Epithelial cell of prostate (primary cell): ENCODE measurements at regions not wholly inside any gene's neighbourhood (a gene's known extent, or its start where the extent isn't known, plus 50 kb on each side); places are given as distances from the start of the nearest gene placed in this dataset.
"Not testable (repeated sequence)": the region's sequence is repeated elsewhere in the genome, so short reads cannot be mapped to it uniquely, and the experiment has no call there.

Experiments
- DNase-seq: peaks from one replicate; pipeline ENCODE4 v3.0.0-alpha.2; 2011; ENCODE audit warnings: low read depth, low spot score
- H3K27ac ChIP-seq: fragments of 450-650 bp; 2 replicates; pipeline ENCODE4 v1.5.1; 2017; ENCODE audit warnings: mild to moderate bottlenecking

DNA sequence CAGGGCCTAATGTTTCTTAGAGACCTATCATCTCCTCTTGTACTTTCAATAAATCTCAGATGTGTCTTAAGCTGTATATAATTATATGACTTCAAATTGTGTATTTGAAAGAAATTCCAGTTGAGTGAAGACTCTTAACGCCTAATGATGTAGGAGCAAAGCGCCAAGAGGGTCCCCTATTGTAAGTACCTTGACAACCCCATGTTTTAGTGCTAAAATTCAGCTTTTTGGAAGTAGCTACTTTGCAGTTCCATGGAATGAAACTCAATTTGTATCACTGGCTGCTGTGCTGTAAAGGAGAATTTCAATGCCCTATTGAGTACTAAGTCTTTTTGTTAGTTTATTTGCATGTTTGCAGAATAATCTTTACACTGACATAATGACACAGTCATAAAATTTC lies 1826.6 kb upstream of the AGA start:
- no peak for DNase-seq
- H3K27ac ChIP-seq, result no peak overlapping the region

DNA sequence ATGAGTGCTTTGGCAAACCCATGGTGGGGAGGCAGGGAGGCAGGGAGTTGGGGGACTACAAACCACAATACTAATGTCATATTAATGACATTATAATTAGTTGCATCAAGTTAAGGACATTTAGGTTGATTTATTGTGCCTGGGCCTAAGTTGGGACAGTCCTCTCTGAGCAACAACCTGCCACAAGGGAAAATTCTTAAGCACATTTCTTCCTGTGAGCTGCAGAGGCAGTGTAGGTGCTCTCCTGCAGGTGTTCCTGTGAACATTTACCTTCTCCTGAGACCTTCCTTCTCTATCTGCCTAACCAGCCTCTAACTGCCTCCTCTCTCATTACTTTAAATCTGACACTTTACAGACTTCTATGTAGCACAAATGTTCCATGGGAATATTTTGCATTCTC lies 1830.0 kb upstream of the AGA start:
- no peak overlapping the region for H3K27ac ChIP-seq
- no peak for DNase-seq

DNA sequence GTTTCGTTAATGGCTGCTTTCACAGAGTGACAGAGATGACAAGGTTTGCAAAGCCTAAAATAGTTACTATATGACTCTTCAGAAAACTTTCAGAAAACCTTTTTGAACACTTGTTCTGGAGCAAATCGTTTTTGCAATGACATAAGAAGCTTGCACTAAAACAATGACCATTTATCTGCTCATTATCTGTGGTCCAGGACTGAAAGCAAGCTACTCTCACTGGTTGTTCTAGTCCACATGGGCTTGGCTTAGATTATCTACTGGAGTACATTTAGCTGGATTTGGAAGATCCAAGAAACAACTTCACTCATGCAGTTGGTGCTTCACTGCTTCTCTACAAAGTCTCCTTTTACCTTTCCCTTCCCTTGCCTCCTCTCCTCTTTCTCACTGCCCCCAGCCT lies 1836.4 kb upstream of the AGA start:
- no peak for DNase-seq
- no peak overlapping the region for H3K27ac ChIP-seq

DNA sequence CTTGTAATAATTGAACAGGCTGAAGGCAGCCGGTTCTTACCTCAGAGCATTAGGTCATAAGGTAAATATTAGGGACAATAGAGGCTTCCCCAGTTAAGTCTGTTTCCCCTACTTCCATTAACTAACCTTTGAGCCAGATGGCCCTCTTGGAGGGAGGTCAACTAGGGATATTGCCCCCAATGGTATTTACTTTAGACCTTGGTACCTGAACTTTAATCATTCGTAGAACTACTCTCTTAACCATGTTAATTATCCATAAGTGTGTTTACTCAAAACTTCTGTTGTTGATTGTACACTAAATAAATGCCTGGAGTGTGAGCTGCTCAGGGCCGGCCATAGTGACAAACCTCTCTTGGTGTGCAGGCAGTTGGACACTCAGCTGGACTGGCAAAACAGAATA lies 1843.5 kb upstream of the AGA start:
- no peak for DNase-seq

DNA sequence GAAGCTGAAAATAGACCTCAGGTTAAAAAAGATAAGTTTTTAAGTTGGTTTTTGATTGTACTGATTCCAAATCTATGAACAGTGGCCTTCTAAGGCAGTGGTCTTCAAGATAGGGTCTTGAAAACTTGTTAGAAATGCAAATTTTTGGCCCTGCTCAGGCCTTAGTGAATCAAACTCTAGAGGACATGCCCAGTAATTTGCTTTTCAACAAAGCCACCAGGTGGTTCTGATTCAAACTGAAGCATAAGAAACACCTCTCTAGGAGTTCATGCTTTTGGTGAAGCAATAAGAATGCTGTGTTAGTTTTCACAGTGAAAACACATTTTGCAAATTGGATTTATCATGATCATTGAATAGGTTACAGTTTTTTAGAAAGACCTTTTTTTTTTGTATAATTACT lies 1849.4 kb upstream of the AGA start:
- H3K27ac ChIP-seq, result no peak overlapping the region
- no peak for DNase-seq

More for the DNA sequence above, 1843.5 kb upstream of the AGA start:
- H3K27ac ChIP-seq, result no peak overlapping the region

DNA sequence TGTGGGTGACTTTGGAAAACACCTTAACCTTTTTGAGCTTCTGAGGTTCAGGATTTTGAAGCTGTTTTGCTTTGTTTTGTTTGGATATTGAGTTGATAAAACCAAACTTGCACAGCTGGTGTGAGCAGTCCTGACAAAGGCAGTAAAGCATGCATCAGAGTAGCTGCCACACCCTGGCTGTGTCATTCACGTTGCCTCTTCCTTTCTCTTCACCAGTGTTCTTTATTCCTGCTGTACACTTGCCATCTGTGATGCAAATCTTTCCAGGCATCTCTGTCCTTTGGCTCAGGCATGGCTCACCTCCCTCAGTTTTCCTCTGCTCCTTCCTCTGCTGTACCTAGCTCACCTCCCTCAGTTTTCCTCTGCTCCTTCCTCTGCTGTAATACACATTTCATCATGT lies 1850.2 kb upstream of the AGA start:
- H3K27ac ChIP-seq, result no peak overlapping the region
- peak; percentile 8 for DNase-seq

DNA sequence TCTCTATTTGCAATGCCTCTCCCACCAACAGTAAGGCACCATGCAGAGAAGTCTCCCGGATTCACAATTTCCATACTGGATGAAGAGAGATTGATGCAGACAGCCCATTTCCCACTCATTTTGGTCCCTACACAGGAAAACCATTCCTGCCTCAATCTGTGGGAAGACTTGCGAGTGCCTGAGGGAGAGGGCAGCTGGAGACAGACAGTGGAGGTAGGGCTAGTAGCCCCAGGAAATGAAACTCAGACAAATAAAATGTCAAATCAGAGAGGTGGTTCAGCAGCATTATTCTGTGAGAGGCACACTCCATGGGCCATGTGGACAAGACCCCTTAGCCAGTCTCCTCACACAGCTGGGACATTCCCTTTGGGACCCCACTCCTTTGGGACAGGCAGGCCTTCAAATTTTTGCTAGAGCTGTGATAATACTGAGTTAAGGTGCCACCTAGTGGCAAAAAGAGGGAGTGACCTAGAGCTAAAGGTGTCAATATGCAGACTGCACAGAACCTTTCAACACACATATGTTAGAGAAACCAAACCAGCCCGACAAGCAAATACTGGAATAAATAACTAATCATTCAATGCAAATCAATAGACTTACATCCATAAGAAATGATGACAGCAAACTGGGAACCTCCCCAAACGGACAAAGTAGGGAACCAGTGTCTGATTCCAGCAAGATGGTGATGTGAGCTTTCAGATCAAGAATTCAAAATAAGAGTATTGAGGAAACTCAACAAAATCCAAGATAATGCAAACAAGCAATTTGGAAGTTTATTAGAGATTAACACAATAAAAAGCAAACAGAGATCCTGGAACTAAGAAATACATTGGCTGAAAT lies 1865.3 kb upstream of the AGA start:
- DNase-seq, result no peak
- H3K27ac ChIP-seq, result no peak overlapping the region

DNA sequence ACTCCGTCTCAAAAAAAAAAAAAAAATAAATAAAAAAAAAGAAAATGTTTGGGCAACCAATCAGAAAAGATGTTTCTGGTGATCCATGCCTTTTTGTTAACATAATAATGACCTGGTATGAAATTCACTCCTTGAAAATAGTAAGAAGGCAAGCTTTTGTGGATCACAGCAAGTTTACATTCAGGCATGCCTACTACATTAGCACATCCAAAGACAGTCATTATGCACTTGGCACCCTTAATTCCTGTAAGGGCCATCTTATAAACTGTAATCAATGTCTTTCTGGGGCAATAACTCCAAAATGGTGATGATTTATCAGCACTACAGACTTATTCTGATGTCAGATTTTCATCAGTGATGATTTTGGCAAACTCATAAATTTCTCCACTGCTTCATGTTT lies 1871.6 kb upstream of the AGA start:
- DNase-seq, result no peak
- no peak overlapping the region for H3K27ac ChIP-seq

DNA sequence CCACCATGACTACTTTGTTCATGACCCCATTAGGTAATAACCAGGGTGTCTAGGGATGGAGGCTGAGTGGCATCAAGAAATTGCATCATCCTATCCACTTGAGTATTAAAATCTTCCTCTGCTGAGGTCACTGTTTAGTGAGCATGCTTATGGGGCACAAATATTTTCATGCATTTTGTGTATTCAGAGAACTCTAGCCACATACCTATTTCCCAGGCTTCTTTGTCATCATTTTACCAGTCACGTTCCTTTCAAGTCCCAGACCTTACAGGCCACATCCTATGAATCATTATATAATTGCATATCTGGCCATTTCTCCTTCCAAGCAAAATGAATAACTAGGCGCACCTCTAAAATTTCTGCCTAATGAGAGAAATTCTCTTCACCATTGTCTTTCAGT lies 1882.9 kb upstream of the AGA start:
- DNase-seq, result no peak
- H3K27ac ChIP-seq, result no peak overlapping the region

DNA sequence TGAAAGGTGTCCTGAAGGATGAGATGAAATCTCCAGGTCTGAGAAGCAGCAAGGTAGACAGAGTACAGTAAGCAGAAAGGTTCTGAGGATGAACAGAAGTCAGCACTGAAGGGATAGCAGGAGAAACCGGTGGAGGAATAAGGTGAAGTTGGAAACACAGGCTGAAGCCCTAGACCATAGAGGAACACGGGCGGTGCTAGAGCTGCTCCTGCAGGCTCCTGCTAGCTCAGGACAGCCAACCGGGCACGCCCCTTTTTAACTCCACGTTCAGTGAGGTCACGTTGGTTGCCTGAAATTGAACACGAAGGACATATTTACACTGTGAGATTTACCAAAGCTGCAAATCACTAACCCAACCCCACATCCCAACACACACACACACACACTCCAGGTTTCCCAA lies 1886.4 kb upstream of the AGA start:
- no peak overlapping the region for H3K27ac ChIP-seq
- no peak for DNase-seq

DNA sequence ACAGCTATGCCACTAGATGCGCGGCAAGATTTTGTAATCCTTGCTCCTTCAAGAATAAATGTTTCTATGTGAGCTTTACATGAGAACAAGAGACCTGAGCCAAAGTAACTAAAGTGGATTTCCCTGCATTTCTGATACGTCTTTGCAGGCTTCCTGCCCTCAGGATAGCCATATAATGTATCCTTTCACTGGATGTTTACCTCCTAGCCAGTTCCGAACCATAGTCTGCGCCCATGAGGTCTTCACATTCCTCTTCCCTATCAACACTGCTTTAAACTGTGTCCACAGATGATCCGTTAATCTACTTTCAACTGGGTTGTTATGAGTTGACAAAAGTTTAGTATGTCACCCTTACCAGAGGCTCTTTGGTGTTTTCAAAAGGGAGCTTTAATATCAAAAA lies 1889.1 kb upstream of the AGA start:
- H3K27ac ChIP-seq, result no peak overlapping the region
- no peak for DNase-seq

DNA sequence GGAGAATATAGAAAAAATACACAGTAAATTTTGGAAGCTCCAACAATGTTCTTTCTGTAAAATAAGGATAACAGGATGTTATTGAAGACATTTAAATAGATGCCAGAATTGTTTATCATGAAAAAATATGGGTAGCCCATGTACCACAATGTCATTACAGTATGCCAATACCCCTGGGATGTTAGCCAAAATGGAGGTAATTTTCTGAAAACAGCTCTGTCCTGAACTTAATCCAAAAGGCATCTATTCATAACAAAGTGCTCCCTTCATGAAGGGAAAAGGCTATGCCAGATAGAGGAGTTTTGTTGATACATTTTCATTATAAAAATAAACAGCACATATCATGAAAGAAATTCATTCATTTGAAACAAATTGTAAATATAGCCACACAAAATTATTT lies 1902.6 kb upstream of the AGA start:
- DNase-seq, result no peak
- H3K27ac ChIP-seq, result no peak overlapping the region

DNA sequence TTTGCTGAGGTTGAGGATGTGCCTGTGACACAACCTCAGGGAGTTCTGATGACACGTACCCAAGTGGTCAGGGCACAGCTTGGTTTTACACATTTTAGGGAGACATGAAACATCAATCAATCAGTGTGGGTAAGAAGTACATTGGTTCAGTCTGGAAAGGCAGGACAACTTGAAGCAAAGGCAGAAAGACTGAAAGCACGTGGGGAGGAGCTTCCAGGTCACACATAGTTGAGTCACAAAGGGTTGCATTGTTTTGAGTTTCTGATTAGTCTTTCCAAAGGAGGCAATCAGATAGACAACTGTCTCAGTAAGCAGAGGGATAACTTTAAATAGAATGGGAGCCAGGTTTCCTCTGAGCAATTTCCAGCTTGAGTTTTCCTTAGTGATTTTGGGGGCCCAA lies 1910.0 kb upstream of the AGA start:
- no peak overlapping the region for H3K27ac ChIP-seq

DNA sequence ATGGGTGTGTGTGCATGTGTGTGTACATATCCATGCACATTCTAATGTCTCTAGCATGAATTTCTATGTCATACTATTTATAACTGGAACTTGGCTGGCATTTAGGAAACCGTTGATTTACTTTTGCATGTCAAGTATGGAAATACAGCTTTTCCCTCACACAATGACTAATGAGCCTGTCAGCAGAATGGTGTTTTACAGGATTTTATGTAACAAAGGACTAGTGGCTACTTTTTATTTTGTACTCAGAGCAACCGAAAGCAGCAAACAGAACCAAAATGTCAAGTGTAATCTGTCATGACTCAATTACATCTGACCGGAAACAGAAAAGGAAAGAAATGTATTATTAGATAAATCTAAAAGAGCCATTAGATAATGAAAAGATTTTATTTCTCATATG lies 1911.5 kb upstream of the AGA start:
- no peak for DNase-seq
- no peak overlapping the region for H3K27ac ChIP-seq

More for the DNA sequence above, 1910.0 kb upstream of the AGA start:
- no peak for DNase-seq

DNA sequence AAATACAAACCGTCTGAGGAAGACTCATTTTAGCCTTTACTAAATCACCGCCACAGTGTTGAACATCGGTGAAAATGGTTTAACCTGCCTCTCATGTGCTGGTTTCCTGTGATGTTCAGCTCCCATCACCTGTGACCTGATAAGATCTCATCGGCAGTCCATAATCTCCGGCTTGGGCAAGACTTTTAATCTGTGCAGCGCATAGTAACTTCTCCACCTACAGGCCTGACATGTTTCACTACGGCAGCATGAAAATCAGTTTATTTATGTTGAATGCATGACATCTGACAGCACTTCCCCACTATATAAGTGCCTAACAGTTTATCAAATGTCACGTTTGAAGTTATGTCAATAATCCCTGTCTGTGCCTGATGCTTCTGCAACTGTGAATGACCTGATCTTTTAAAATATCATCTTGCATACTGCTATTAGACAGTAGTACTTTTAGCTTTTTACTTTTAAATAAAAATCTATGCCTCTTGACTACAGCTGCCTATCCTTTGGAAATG lies 1919.8 kb upstream of the AGA start:
- no peak overlapping the region for H3K27ac ChIP-seq
- DNase-seq, result no peak

DNA sequence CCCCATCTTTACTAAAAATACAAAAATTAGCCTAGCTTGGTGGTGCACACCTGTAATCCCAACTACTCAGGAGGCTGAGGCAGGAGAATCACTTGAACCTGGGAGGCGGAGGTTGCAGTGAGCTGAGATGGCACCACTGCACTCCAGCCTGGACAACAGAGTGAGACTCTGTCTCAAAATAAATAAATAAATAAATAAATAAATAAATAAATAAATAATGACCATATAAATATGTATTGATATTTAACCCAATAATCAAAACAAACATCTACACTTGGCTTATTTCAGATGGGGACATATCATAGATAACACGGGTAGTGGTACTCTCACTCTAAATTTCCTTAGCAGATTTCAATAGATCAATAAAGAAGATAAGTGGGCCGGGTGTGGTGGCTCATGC lies 1923.7 kb upstream of the AGA start:
- H3K27ac ChIP-seq, DNase-seq: not testable (repeated sequence)

DNA sequence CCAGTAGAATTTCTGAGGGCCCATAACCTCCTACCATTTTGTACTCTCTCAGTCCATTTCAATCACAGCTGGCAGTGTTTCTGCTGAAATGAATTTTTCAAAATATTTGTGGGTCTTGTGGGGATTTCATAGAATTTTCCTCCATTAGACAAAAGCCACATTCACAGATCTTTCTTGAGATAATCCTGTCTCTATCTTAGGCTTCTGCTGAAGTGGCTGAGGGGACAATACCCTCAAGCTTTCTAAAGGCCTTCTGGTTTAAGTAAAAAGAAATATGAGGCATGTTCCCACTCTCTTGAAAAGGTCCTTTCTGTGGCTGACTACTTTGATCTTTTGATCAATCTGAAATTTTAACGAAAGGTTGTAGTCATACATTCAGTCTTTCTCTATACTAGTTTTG lies 1930.0 kb upstream of the AGA start:
- no peak for DNase-seq
- no peak overlapping the region for H3K27ac ChIP-seq

DNA sequence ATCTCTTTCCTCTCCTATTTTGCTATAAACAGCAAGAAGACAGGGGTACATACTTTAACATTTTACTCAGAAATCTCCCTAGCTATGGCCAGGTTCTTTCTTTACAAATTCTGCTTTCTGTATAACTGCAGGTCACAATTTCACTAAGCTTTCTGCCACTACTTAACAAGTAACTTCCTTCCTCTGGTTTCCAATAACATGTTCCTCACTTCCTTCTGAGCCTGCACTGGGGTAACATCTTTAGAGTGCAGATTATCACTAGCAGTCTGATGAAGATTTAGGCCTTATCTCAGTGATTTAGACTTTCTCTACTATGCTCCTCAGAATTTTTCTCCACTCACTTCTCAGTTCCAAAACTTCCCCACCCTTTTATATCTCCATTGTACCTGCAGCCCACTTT lies 1930.5 kb upstream of the AGA start:
- H3K27ac ChIP-seq, result no peak overlapping the region
- DNase-seq, result no peak

DNA sequence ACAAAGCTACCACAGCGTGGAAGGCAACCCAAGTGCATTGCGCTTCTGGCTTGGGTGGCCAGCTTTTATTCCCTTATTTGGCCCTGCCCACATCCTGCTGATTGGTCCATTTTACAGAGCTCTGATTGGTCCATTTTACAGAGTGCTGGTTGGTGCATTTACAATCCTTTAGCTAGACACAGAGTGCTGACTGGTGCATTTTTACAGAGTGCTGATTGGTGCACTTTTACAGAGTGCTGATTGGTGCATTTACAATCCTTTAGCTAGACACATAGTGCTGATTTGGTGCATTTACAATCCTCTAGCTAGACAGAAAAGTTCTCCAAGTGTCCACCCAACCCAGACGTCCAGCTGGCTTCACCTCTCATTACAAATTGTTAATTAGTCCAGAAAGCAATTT lies 1936.6 kb upstream of the AGA start:
- DNase-seq, H3K27ac ChIP-seq: not testable (repeated sequence)

DNA sequence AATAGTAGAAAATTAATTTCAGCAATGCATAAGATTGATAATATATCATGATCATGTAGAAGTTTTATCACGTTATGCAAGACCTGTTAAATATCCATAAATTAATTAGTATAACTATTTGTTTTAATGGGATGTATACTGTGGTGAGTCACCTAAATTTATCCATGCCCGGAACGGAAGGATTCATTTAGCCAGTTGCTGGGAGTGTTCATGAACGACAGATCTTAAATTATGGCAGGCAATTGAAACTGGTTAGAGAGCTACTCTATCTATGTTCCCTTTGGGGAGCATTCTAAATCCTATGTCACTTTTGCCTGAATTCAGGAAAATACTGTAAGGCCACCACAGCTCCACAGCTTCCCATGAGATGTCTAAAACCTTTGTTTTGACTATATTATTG lies 1950.5 kb upstream of the AGA start:
- DNase-seq, result no peak

DNA sequence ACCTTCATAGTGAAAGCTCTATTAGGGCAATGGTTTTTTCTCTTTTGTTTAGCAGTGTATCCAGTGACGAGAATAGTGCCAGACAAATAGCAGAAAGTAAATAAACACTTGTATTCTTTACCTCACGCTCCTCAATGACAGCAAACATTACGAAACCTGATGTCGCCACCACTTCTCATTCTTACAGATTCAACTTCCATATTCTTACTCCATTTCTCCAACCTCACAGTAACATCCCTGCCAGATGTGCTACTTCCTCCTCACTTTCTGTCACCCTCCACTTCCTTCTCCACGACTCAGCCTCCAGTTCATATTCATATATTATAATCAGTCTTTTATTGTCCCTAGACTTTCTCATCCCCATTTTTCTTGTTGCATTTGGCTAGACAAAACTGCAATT lies 1956.2 kb upstream of the AGA start:
- no peak overlapping the region for H3K27ac ChIP-seq
- DNase-seq, result no peak

More for the DNA sequence above, 1950.5 kb upstream of the AGA start:
- no peak overlapping the region for H3K27ac ChIP-seq

DNA sequence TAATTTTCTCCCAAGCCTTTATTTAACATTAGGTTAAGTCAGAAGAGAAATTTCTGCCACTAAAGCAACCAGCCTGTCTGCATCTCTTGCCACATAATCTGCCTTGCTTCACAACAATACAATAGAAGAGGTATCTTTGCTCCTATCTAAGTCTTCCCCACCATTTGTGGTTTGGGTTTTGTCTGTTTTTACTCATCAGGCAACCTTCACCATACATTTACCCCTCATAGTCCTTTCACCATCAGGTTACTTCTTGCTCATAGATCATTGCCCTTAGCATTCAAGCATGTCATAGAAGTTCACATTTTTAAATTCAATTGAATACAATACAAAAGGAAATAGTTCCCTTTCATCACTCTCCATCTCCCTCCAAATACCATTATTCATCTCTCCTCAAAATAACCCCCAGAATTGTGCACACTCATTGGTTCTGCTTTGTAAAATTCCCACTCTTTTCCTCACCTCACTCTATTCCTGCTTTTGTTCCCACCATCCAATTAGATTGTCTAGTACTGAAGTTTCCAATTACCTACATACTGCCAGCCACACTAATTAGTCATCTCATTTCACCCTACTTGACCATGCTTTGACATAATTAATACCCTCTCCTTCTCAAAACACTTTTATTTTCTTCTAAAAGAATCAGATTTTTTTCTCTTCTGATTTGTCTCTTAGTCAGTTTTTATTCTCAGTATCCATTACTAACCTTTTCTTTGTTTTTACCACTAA lies 1957.0 kb upstream of the AGA start:
- H3K27ac ChIP-seq, result no peak overlapping the region
- no peak for DNase-seq
